GM19455 (cell line): ENCODE measurements at regions not wholly inside any gene's neighbourhood (a gene's known extent, or its start where the extent isn't known, plus 50 kb on each side); places are given as distances from the start of the nearest gene placed in this dataset.
"Not testable (repeated sequence)": the region's sequence is repeated elsewhere in the genome, so short reads cannot be mapped to it uniquely, and the experiment has no call there.

Experiments
- ATAC-seq: cut with Tn5 transposase; IDR thresholded peaks from one replicate; pipeline ENCODE4 v1.9.1; 2021; ENCODE audit not compliant: unreplicated experiment

DNA sequence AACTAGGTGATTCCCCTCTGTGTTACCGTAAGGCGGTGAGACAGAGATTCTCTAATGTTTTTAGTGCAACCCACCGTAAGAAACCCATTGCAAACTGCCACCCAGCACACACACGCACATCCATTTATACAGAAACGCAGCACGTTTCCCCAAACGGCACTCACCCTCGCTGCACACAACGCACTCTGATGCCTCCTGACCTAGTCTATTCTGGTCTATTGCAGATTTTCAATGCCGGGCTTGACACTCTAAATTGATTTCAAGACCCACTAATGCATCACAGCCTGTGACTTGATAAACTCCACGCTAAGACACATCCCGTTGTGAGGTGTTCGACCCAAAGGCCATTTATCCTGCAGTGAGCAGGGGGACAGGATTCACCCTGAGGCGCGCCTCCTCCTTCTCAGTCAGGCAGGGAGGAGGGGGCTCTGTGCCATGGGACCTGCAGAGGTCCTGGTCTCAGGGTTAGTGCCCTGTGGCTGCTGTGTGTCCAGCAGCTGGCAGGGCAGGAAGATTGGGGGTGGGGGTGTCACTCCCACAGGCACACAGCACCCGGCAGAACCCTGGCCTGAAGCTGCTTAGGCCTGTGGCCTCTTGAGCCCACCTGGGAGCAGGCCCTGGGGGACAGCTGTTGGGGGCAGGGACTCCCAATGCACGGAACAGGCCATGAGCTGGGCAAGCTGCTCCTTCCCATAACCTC, 335.6 kb downstream of the PREX1 start:
- no peak for ATAC-seq

DNA sequence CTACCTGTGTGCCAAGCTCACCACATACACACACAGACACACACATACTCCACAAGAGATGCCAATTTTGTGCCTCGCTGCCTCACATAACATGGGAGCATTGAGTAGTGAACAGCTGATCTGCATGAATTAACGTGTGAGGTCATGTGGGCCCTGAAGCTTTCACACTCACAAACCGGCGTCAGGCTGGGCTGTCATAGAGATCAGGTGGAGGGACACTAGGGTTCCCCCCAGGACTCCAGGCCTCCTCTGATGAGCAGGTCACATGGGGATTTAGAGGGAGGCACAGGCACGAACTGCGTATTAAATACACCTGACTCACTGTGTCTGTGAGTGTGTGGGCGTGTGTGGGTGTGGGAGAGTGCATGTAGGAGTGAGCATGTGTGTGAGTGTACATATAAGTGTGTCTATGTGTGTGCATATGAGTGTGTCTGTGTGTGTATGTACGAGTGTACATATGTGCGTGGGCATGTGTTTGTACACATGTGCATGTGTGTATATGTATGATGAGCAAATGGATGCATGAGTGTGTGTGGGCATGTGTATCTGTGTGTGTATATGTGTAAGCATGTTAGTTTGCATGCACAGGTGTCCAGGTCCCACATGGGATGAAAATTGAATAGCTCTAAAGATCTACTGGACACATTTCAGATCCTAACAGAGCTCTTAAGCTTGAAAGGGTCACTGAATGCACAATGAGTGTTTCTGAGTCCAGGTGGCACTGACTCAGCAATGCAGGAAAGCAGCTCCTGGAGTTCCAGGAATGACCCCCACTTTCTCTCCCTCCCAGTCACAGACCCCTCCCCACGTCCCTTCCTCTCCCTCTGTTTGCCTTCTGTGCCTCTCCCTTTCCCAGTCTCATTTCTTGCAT, 336.6 kb downstream of the PREX1 start:
- ATAC-seq, result no peak

DNA sequence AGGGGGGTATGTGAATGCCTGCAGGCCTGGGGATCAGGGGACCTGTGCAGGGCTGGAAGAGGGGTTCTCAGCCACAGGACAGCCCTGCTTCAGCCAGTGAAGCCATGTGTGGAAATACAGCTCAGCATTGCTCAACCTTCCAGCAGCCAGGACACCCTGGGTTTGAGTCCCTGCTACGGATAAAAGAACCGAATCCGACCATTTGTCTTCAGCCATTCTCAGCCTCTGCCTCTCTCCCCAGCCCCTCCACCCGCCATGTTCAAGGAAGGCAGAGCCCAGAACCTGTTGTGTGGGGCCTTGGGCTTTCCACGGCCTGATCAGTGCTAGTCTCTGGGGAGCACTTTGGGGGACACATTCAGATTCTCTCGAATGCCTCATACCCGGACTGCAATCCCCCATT, 337.5 kb downstream of the PREX1 start:
- not testable (repeated sequence) for ATAC-seq

DNA sequence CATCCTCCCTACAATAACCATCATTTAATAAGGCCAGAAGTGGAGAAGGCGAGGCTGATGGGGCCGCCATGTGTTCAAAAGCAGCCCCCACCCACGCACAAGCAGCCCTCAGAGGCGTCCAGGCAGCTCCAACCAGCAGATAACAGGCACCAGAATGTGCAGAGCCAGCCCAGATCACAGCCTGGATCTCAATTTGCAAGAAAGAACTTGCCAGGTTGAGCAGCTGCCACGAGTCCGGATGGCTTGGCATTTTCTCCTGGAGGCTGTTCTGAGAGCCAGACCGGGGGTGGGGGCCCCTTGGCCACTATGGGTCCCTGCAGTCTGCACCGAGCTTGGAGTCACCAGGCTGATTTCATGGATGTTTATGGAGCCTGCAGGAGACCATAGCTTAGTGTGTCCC, 338.1 kb downstream of the PREX1 start:
- ATAC-seq, result no peak

DNA sequence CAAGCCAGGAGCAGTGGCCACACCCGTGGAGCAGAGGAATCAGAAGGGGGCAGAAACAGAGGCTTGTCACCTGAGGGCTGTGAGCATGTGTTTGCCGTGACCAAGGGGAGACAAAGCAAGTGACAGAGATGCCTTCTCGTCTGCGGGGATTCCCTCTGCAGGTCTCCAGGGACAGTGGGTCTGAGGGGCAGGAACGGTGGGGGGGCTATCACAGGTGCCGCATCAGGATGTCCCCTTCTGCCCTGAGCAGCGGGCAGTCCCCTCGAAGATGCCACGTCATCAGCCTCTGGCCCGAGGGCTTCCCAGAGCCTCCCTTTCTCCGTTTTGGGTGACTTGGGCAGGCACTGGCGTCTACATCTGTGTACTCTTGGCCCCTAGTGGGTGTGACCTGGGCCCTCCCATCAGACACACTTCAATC, 338.7 kb downstream of the PREX1 start:
- no peak for ATAC-seq

DNA sequence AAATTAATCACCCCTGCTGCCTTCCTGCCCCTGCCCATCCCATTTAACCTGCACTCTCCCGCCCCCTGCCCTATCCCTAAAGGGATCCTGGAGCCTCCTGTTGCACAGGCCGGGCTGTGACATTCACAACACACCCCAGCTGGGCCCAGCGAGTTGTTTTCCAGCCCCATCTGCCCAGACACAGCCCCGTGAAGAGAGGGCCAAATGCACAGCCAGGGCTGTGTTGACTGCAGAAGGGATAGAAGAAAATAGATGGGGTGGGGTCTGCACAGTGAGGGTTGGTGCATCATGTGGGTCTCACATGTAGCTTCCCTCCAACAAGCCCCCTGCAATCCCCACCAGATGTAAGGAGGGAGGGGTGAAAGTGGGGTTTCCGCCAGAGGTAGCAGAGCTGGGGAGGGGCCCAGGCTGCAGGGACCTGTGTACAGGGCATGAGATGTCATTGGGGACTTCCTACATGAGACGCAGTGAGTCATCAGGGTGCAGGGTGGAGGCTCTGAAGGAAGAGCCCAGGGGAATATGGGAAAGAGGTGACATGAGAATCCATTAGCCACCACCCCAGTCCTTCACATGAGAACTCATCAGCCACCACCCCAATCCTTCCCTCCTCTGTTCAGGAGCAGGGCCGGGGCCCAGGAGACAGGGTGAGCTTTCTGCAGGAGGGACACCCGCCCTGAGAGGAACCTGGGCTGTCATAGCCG, 339.3 kb downstream of the PREX1 start:
- ATAC-seq, result not testable (repeated sequence)

DNA sequence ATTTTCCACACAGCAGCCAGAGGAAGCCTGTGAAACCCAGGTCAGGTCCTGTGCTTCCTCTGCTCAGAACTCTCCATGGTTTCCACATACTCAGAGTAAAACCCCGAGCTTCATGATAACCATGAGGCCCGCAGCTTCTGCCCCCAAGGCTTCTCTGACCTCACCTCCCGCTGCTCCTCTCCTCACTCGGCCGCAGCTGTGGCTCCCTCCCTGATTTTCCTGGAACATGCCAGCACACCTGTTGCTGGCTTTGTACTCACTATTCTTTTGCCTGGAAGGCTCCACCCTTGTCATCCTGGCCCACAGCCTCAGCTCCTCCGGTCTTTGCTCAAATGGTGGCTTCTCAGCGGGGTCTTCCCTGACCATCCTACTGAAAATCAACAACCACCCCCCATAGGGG, 341.7 kb downstream of the PREX1 start:
- ATAC-seq, result no peak

DNA sequence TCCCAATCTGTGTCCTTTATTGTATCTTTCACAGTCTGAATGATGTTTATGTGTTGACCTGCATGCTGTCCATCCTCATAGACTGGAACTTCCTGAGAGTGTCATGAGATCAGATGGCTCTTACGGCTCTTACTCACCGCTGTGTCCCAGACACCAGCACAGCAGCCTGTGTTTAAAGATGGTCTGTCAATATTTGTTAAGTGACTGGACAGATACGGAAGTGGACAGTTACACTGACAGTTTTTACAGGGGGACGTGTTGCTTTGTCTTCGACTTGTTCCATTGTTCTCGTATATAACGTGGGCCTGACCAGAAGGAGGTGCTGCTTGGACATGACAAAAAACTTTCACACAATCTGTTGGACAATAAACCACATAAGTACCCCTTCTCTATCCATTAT, 342.6 kb downstream of the PREX1 start:
- ATAC-seq, result not testable (repeated sequence)

DNA sequence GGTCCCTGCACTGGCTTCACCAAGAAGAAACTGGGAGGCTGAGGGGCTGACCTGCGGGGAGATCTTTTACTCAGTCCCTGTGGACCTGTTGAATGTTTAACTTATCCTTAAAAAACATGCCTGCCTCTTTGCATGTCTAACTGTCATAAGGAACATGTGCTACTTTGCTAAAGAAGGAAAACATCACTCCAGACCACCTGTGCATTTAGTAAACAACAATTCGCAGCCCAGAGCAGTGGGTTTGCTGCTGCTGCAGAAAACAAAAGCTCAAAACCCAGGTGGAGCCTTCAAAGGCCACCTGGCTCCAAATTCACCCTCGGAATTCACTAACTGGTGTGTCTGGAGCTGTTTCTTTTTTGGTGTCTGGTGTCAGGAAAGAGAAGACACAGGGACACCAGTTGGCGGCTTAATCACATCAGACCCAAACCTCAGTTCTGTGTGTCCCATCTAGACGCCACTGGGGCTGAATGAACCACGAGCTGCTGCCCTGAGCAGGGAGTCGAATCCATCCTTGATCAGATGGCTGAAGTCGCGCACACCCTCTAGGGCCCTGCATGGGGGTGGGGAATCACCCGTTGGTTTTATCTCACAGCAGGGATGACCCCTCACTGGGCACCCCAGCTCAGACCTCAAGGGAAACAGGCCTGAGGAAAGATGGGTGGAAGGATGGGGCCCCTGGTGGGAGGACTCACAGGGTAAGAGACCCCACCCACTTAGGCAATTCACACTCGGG, 344.3 kb downstream of the PREX1 start:
- no peak for ATAC-seq

DNA sequence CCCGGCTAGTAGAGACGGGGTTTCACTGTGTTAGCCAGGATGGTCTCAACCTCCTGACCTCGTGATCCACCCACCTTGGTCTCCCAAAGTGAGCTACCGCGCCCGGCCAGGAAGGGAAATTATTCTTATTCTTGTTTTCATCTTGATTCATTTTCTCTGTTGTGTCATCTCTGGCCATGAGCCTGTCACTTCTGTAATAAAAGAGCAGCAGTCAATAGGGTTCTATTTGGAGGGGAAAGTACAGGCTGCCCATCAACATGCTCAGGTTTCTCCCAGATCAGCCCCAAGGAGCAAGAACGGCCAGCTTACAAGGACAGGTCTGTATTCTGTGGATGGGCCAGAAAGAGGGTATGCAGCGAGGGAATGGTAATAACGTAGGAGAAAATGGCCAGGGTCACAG, 345.0 kb downstream of the PREX1 start:
- no peak for ATAC-seq

DNA sequence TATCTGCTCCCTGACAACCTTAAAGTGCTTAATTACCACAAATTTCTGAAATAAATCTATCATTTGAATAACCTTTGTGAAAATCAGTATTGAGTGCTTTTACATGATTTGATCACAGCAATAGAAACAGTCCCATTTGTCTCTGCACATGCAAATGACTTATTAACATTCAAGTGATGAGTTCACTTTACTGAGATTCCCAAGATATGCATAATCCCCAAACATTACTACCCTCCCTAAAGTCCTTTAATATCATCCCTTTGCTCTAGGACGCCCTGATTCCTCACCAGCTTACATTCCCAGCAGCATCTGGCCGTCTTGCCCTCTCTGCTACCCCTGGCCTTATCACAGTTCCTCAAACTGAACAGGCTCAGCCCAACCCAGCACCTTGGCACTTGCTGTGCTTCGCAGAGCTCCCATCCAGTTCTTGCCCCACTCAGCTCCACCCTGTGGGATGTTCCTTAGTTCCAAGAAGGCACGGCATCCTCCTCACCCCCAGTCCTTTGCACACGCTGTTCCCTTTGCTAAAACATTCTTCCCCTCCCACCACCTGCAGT, 347.5 kb downstream of the PREX1 start:
- ATAC-seq, result no peak

DNA sequence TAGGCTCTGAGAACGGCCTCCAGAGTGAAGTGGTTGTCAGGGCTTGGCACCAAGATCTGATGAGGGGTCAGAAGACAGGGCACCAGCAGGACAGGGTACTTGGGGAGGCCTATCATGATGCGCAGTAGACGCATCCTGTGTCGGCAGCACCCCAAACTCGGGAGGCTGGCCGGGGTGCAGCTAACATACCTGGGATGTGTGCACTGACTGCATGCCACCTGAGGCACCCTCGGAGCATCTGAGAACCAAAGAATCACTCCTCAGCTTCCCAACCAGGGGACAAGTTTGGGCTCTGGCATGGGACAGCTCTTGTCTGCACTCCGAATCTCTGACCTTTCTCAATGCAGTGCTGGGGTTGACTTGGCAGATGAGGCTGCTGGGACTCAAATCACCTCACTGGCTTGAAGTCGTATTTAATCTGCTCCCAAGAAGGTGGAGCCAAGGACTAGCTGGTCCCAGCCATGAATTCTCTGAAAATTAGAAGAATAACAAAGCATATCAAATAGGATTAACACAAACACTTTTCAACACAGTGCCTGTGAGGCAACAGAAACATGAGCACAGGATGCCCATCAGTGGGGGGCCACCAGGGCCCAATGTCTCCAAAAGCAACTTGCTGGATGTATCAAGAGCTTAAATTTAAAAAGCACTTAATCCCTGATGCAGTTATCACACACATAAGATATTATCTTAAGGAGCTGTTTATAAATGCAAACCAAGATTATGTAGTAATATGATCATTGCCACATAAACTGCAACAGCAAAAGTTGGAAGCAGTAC, 348.8 kb downstream of the PREX1 start:
- ATAC-seq, result no peak

DNA sequence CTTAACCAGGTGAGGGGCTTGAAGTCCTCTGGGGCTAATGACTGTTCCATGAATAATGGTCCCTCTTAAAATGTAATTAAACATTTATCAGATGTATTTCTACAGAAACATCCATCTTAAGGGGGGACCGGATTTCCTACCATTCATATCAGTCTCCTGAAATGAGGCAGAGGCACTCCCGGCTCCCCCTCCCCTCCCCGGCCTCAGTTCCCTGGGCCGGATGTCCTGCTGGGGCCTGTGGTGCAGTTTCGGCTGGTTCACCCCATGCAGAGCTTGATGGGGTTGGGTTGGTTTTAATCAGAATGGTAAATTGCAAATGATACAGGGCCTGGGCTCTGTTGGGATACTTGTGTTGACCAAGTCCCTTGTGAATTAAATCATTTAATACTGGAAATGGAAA, 349.4 kb downstream of the PREX1 start:
- no peak for ATAC-seq

DNA sequence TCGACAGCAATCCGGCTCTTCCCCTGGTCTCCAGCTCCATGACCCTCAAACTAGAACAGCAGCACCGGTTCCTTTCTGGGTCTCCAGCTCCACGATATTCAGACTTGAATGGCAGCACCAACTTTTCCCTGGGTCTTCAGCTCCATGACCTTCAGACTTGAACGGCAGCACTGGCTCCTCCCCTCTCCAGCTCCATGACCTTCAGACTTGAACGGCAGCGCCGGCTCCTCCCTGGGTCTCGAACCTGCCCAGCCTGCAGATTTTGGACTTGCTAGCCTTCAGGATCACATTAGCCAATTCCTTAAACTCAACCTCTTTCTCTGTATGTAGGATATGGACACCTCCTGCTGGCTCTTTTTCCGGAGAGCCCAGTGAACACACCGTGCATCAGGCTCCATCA, 350.9 kb downstream of the PREX1 start:
- no peak for ATAC-seq

DNA sequence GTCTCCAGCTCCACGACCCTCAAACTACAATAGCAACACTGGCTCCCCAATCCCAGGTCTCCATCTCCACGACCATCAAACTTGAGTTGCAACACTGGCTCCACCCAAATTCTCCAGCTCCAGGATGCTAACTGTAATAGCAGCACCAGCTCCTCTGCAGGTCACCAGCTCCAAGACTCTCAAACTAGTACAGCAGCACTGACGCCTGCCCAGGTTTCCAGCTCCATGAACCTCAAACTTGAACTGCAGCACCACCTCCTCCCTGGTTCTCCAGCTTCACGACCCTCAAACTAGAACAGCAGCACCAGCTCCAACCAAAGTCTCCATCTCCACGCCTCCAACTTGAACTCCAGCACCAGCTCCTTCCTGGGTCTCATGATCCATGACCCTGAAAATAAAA, 353.8 kb downstream of the PREX1 start:
- ATAC-seq, result no peak

DNA sequence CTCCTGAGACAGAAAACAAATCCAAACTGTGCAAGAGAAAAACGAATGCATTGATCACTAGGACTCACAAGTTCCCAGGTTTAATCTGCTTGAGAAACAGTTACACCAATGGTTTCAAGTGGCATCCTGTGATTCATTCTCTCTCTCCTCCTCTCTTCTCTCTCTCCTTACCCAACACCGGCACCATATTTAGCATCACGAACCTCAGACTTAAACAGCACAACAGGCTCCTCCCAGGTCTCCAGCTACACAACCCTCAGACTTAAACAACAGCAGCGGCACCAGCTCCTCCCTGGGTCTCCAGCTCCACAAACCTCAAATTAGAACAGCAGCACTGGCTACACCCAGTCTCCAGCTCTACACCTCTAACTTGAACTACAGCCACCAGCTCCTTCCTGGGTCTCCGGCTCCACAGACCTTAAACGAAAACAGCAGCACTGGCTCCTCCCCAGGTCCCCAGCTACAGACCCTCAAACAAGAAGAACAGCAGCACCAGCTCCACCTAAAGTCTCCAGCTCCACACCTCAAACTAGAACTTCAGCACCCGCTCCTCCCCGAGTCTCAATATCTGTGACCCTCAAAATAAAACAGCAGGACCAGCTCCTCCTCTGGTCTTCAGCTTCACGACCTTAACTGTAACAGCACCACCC, 355.9 kb downstream of the PREX1 start:
- ATAC-seq, result no peak

DNA sequence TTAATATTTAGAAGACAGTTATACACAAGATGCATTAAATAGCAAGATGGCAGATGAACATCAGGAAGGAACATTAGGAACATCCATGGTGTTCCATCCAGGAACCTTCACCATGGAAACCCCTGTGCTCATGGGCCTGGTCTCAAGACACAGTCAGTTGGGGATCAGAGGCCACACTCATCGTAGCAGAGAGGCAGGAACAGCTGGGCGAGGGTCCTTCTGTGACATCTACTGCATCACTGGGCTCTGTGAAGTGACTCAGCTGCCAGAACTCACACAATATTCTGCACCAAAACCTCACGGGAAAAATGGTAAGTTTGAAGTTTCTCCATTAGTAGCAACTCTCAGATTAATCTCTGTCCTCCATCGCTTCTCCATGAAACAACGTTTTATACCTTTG, 356.6 kb downstream of the PREX1 start:
- no peak for ATAC-seq

DNA sequence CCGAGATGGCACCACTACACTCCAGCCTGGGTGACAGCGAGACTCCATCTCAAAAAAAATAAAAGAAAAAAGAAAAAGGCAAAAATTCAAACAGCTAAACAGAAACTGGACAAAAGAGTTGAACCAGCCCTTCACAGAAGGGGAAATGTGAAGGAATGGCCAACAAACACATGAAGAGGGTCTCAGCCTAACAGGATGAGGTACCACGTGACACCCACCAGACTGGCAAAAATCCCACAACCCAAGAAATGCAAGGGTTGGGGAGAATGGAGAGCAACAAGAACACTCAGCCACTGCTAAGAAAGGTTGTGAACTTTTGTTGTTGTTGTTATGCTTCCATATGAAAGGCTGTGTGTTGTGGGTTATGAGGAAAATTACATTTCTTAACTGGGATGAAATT, 357.7 kb downstream of the PREX1 start:
- no peak for ATAC-seq

DNA sequence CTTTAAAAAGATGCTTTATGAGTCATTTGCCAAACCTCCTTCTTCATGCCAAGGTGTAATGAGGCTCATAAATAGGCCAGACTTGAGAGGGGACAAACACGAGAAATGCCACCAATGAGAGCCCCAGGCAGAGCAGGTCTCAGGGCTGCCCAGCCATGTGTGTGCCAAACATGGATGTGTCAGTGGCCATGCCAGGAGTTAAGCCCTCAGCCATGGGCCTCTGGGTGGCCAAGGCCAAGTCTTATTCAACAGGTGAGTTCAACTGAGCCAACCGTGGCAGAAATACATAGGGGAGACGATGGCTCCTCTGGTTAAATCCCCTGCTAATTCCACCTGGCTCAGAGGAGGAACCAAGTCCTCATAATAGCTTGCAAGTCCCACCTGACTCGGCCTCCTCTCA, 358.8 kb downstream of the PREX1 start:
- no peak for ATAC-seq

DNA sequence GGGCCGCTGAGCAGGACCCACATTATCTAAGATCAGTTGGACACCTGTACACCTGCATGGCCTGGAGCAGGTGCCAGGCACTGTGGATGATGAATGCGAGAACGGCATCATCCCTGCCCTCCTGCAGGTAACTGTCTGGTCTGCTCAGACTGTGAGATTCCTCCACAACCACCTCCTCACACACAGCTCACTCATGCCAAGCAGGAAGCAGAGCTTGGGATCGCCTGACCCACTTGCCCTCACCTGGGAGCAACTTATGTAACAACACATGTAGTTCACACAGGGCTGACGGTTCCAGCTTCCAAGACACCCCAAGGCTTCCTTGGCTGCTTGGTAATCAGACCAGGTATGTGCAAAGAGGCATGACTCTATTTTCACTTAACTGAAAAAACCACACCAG, 359.2 kb downstream of the PREX1 start:
- no peak for ATAC-seq
